Lower leg skin (tissue), 3 donors: ENCODE measurements at regions not wholly inside any gene's neighbourhood (a gene's known extent, or its start where the extent isn't known, plus 50 kb on each side); places are given as distances from the start of the nearest gene placed in this dataset.

Experiments
- POLR2A ChIP-seq, 2 donors: fragments of 450-650 bp; IDR thresholded peaks; one replicate each; pipeline ENCODE4 v1.6.1; 2016 to 2017; ENCODE audit warnings: antibody characterized with exemption in 2 of 2, mild to moderate bottlenecking in 1 of 2, moderate library complexity in 1 of 2
- TF ChIP-seq, protein P1 (sequence below), 3 donors: fragments of 450-650 bp; IDR thresholded peaks; one replicate each; pipeline ENCODE4 v1.5.1; 2016; ENCODE audit warnings: antibody characterized with exemption in 3 of 3, mild to moderate bottlenecking in 3 of 3, moderate library complexity in 2 of 3

- TF ChIP-seq, protein P1, sequence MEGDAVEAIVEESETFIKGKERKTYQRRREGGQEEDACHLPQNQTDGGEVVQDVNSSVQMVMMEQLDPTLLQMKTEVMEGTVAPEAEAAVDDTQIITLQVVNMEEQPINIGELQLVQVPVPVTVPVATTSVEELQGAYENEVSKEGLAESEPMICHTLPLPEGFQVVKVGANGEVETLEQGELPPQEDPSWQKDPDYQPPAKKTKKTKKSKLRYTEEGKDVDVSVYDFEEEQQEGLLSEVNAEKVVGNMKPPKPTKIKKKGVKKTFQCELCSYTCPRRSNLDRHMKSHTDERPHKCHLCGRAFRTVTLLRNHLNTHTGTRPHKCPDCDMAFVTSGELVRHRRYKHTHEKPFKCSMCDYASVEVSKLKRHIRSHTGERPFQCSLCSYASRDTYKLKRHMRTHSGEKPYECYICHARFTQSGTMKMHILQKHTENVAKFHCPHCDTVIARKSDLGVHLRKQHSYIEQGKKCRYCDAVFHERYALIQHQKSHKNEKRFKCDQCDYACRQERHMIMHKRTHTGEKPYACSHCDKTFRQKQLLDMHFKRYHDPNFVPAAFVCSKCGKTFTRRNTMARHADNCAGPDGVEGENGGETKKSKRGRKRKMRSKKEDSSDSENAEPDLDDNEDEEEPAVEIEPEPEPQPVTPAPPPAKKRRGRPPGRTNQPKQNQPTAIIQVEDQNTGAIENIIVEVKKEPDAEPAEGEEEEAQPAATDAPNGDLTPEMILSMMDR (IDR thresholded peaks at IDR 0.05), result no peak
- TF ChIP-seq POLR2A (IDR thresholded peaks at IDR 0.05), result no peak
Measured at GRCh38 chr4:110751183-110751582, 128.3 kb upstream of the PITX2 start.
